Left hindlimb (tissue), 1 donor: ENCODE measurements at regions not wholly inside any gene's neighbourhood (a gene's known extent, or its start where the extent isn't known, plus 50 kb on each side); places are given as distances from the start of the nearest gene placed in this dataset.

Experiments
- DNase-seq: peaks from one replicate; pipeline ENCODE4 v3.0.0-alpha.2; 2018

GRCh38 chr2:133773854-133774653 is 205.8 kb upstream of the NCKAP5 start:
- peak; percentile 51 for DNase-seq

GRCh38 chr2:133774654-133775015 is 206.4 kb upstream of the NCKAP5 start:
- DNase-seq, result peak; percentile 84

GRCh38 chr2:133776936-133777573 is 208.8 kb upstream of the NCKAP5 start:
- no peak for DNase-seq

GRCh38 chr2:133777574-133777960 is 209.3 kb upstream of the NCKAP5 start:
- DNase-seq, result no peak

- DNase-seq, result peak; percentile 58
Measured at GRCh38 chr2:133780099-133780996, 212.1 kb upstream of the NCKAP5 start.

- DNase-seq, result no peak
Measured at GRCh38 chr2:133780997-133781513, 212.8 kb upstream of the NCKAP5 start.

GRCh38 chr2:133787207-133787606 is 218.9 kb upstream of the NCKAP5 start:
- no peak for DNase-seq

GRCh38 chr2:133787651-133788050 is 219.4 kb upstream of the NCKAP5 start:
- DNase-seq, result no peak

- no peak for DNase-seq
Measured at GRCh38 chr2:133788386-133788785, 220.1 kb upstream of the NCKAP5 start.

- DNase-seq, result no peak
Measured at GRCh38 chr2:133789743-133790142, 221.5 kb upstream of the NCKAP5 start.

GRCh38 chr2:133790711-133791110 is 222.4 kb upstream of the NCKAP5 start:
- DNase-seq, result no peak

- no peak for DNase-seq
Measured at GRCh38 chr2:133791191-133791590, 222.9 kb upstream of the NCKAP5 start.

- DNase-seq, result no peak
Measured at GRCh38 chr2:133792223-133792622, 224.0 kb upstream of the NCKAP5 start.

- DNase-seq, result no peak
Measured at GRCh38 chr2:133794114-133794513, 225.9 kb upstream of the NCKAP5 start.

- no peak for DNase-seq
Measured at GRCh38 chr2:133801946-133802345, 233.7 kb upstream of the NCKAP5 start.

GRCh38 chr2:133802409-133803039 is 234.3 kb upstream of the NCKAP5 start:
- no peak for DNase-seq

- no peak for DNase-seq
Measured at GRCh38 chr2:133806564-133806963, 238.3 kb upstream of the NCKAP5 start.

GRCh38 chr2:133809485-133809884 is 241.2 kb upstream of the NCKAP5 start:
- DNase-seq, result no peak

GRCh38 chr2:133810559-133810958 is 242.3 kb upstream of the NCKAP5 start:
- no peak for DNase-seq

- no peak for DNase-seq
Measured at GRCh38 chr2:133811409-133812125, 243.3 kb upstream of the NCKAP5 start.

GRCh38 chr2:133812826-133813617 is 244.8 kb upstream of the NCKAP5 start:
- no peak for DNase-seq
